Aorta (tissue), 5 donors: ENCODE measurements at regions not wholly inside any gene's neighbourhood (a gene's known extent, or its start where the extent isn't known, plus 50 kb on each side); places are given as distances from the start of the nearest gene placed in this dataset.

Experiments used
- ATAC-seq: fragments of 200-7000 bp; cut with Tn5 transposase; one replicate; pipeline ENCODE4 v1.9.1; 2022; ENCODE audit warnings: moderate library complexity; ENCODE audit not compliant: low FRiP score
- DNase-seq, 2 donors: peaks; one replicate each; pipeline ENCODE4 v3.0.0-alpha.2; 2020
- H3K27ac ChIP-seq, 2 donors: one replicate each; pipeline ENCODE4 v1.5.1; 2013; ENCODE audit warnings: low read length in 2 of 2, mild to moderate bottlenecking in 2 of 2, moderate library complexity in 2 of 2, control low read depth in 1 of 2, inconsistent platforms in 1 of 2, low read depth in 1 of 2
- H3K27me3 ChIP-seq, 2 donors: one replicate each; pipeline ENCODE4 v1.6.1; 2013; ENCODE audit warnings: control low read depth in 1 of 2, low read length in 1 of 2, mild to moderate bottlenecking in 1 of 2, moderate library complexity in 1 of 2; ENCODE audit not compliant: insufficient read depth in 2 of 2, control insufficient read depth in 1 of 2
- H3K36me3 ChIP-seq, 2 donors: one replicate each; pipeline ENCODE4 v1.6.1; 2013; ENCODE audit warnings: control low read depth in 1 of 2, low read length in 1 of 2, mild to moderate bottlenecking in 1 of 2; ENCODE audit not compliant: insufficient read depth in 2 of 2, control insufficient read depth in 1 of 2
- H3K4me1 ChIP-seq, 2 donors: one replicate each; pipeline ENCODE4 v1.6.1; 2013; ENCODE audit warnings: low read length in 2 of 2, control low read depth in 1 of 2, mild to moderate bottlenecking in 1 of 2, moderate library complexity in 1 of 2; ENCODE audit not compliant: insufficient read depth in 2 of 2, control insufficient read depth in 1 of 2
- H3K4me3 ChIP-seq, 2 donors: one replicate each; pipeline ENCODE4 v1.5.1; 2013; ENCODE audit warnings: low read length in 2 of 2, control low read depth in 1 of 2, mild to moderate bottlenecking in 1 of 2
- H3K9me3 ChIP-seq: one replicate; pipeline ENCODE4 v1.6.1; 2013; ENCODE audit warnings: mild to moderate bottlenecking, low read length; ENCODE audit not compliant: control insufficient read depth
- WGBS, 2 donors: extraction: QIAGEN DNeasy Blood & Tissue Kit; methylation state at CpG; one replicate each; pipeline ENCODE4 v1.1.7; 2013; 5-methylcytosine and 5-hydroxymethylcytosine counted together
- intact Hi-C, 2 donors: fragments of 100-400 bp; cut with DNase I; formaldehyde crosslinking; loops; one replicate each; pipeline versions ENCODE4 v1.14.2 to v1.15.0; 2022
- donor health status: healthy with polysubstance abuse.
- donor health status: Bipolar disorder and iron deficiency.
- donor health status: DM: no; HTN: no; CAD: no.
- donor health status: DM: no; HTN: no; CAD: no.
- donor health status: DM: yes; HTN: yes; CAD: no.

DNA sequence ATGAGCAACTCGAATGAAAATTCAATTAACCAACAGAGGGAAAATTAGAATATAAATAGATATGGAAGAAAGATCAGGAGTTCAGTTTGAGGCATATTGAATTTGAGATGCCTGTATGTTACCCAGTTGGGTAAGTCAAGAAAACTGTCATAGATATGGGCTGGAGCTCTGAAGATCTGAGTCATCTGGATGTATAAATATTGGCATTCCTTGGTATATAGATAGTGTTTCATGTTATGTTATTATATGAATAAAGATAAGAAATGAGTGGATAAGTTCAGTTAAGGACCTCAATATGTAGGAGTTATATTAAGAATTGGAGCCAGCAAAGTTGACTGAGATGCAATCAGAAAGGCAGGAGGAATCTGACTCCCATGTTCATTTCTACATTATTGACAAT, 543.6 kb upstream of the SMIM31 start:
- Histone ChIP-seq H3K4me3 (no peak overlapping the region), H3K27ac (no peak overlapping the region), H3K9me3 (no peaks in the 10 kb centered on the region), H3K27me3 (no peaks in the 10 kb centered on the region), H3K4me1 (no peaks in the 10 kb centered on the region), H3K36me3 (no peaks in the 10 kb centered on the region)
- DNase-seq, result no peak
- WGBS, 2 donors, result 39 to 55% methylated on average over 1 of the region's 1 CpG
- intact Hi-C loops, result no loop called here
- no peak for ATAC-seq

GRCh38 chr4:164212134-164212533, 541.8 kb upstream of the SMIM31 start:
- 93 to 95% methylated on average over 1 of the region's 1 CpG for WGBS, 2 donors

DNA sequence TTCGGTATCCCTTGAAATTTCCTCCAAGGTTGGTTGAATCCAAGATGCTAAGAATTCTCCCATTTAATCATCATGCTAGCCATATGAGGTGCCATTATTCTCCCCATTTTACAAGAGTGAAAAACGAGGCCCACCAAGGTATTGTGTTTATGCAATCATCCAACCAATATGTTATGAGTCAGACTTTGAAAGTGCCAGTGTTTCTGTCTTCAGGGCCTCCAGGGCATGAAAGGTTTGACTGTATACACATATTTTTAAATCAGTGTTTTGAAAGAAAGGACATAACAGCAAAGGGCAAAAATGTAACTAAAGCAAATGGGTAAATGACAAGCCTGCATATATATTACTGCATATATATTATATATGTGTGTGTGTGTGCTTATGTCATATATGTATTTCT, 541.2 kb upstream of the SMIM31 start:
- Histone ChIP-seq H3K36me3 (no peaks in the 10 kb centered on the region), H3K4me1 (no peaks in the 10 kb centered on the region), H3K27ac (no peak overlapping the region), H3K27me3 (no peaks in the 10 kb centered on the region), H3K4me3 (no peak overlapping the region), H3K9me3 (no peaks in the 10 kb centered on the region)
- ATAC-seq, result no peak
- intact Hi-C loops, result no loop called here
- WGBS, 2 donors, result 66 to 74% methylated on average over 2 of the region's 2 CpGs
- no peak for DNase-seq

More at GRCh38 chr4:164212134-164212533, 541.8 kb upstream of the SMIM31 start:
- Histone ChIP-seq H3K27ac (no peak overlapping the region), H3K36me3 (no peaks in the 10 kb centered on the region), H3K4me1 (no peaks in the 10 kb centered on the region), H3K4me3 (no peak overlapping the region), H3K27me3 (no peaks in the 10 kb centered on the region), H3K9me3 (no peaks in the 10 kb centered on the region)
- ATAC-seq (no peak), DNase-seq (no peak)
- intact Hi-C loops, result no loop called here

DNA sequence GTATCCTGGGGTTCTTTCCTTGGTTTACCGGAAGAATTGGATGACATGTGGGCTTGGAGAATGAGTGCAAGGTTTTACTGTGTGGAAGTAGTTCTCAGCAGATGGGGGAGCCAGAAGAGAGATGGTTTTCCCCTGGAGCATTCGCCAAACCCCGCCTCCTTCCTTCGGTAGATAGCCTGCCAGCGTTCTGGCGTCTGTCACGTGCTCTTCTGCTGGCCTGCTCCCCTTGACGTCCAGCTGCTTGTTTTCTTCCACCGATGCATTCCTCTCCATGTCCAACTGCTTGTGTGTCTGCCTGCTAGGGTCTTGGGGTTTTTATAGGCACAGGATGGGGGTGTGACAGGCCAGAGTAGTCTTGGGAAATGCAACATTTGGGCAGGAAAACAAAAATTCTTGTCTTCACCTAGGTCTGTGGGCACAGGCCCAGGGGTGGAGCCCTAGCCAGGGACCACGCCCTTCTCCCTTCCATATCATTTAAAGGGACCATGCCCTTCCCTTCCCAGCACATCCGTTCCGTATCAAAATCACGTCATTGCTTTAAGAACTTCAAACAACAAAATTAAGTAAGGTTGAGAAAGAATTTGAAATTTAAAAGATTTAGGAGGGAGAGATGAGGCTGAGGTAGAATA, 538.7 kb upstream of the SMIM31 start:
- H3K27ac ChIP-seq, result no peak overlapping the region
- no peaks in the 10 kb centered on the region for H3K4me1 ChIP-seq
- no peaks in the 10 kb centered on the region for H3K27me3 ChIP-seq
- no peak overlapping the region for H3K4me3 ChIP-seq
- no peaks in the 10 kb centered on the region for H3K9me3 ChIP-seq
- intact Hi-C loops, result no loop called here
- H3K36me3 ChIP-seq, result no peaks in the 10 kb centered on the region
- ATAC-seq (no peak), DNase-seq (no peak)
- 76 to 83% methylated on average over 13 of the region's 13 CpGs for WGBS, 2 donors

DNA sequence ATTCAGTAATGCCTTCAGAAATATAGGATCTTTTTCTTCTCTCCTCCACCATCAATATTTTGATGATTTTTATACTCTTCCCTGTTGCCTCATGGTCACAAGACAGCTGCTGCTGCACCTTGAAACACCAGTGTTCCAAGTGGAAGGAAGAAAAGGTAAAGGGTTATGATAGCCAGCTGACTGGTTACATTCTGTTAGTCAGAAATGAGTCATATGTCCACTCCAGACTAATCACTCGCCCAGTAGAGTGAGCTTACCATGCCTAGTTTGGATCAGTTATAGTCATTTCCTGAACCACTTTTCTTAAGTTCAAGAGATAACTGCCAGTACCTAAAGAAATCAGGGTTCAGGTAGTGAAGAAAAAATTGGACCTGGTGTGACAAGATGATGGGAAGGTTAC, 532.3 kb upstream of the SMIM31 start:
- Histone ChIP-seq H3K36me3 (no peaks in the 10 kb centered on the region), H3K4me3 (no peak overlapping the region), H3K9me3 (no peaks in the 10 kb centered on the region), H3K27ac (no peak overlapping the region), H3K27me3 (no peaks in the 10 kb centered on the region), H3K4me1 (no peaks in the 10 kb centered on the region)
- no peak for ATAC-seq
- 76% methylated on average over 1 of the region's 1 CpG for WGBS, 2 donors
- intact Hi-C loops, result no loop called here
- no peak for DNase-seq

DNA sequence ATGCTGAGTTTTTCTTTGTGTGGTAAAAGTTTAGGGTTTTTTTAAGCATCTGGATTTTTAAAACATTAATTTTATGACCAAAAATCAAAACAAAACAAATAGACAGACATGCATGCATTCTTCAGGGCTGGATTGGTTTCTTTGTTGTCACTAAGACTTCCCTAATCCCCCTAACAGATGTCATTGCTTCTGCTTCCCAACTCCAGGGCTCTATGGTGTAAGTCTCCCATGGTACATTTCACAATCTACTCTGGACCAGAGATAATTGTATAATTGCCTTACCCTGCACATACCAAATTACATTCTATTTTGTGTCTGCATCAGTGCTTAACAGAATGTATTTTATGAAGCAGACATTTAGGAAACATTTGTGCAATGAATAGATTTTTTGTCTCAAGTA, 529.1 kb upstream of the SMIM31 start:
- H3K27ac ChIP-seq, result no peak overlapping the region
- H3K4me3 ChIP-seq, result no peak overlapping the region
- peaks cover 1% of the 10 kb centered on the region for H3K9me3 ChIP-seq
- no peak for DNase-seq
- no peaks in the 10 kb centered on the region for H3K4me1 ChIP-seq
- no peaks in the 10 kb centered on the region for H3K36me3 ChIP-seq
- ATAC-seq, result no peak
- H3K27me3 ChIP-seq, result no peaks in the 10 kb centered on the region
- intact Hi-C loops, result no loop called here

DNA sequence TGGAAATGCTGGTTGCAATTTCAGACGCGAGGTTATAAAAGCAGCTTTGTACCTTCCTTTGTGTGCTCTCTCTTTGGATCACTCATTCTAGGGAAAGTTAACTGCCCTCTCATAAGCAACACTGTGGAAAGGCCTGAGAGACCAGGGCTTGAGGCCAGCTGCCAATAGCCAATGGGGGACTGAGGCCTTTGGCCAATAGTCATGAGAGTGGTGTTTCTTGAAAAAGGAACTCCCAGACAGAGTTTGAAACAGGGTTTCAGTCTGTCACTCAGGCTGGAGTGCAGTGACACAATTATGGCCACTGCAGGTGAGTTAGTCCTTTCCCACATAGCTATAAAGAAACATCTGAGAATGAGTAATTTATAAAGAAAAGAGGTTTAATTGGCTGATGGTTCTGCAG, 524.7 kb upstream of the SMIM31 start:
- DNase-seq (no peak), ATAC-seq (no peak)
- Histone ChIP-seq H3K4me3 (no peak overlapping the region), H3K27me3 (no peaks in the 10 kb centered on the region), H3K9me3 (peaks cover 1% of the 10 kb centered on the region), H3K36me3 (no peaks in the 10 kb centered on the region), H3K27ac (no peak overlapping the region), H3K4me1 (no peaks in the 10 kb centered on the region)
- 93 to 98% methylated on average over 2 of the region's 2 CpGs for WGBS, 2 donors
- intact Hi-C loops, result no loop called here

- DNase-seq (no peak), ATAC-seq (no peak)
- Histone ChIP-seq H3K27me3 (no peaks in the 10 kb centered on the region), H3K9me3 (no peaks in the 10 kb centered on the region), H3K4me3 (no peak overlapping the region), H3K27ac (no peak overlapping the region), H3K36me3 (no peaks in the 10 kb centered on the region), H3K4me1 (no peaks in the 10 kb centered on the region)
- intact Hi-C loops, result no loop called here
These were observed 514.5 kb upstream of the SMIM31 start for GRCh38 chr4:164239433-164239832.

DNA sequence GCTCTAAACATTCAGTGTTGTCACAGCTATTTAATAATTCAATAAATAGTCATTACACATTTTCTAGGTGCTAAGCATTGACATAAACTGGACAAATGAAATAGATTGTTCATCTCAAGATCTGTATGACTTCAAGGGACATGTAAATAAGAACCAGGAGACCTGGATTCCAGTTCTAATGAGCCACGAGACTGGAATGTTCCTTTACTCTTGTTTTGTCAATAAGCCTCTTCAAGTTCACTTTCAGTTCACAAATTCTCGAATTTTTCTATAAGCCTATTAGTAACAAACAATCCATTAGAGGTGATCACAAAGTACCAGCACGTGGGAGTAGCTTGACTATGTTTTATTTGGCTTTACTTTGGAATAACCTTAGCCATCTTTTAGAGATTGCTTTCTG, 514.0 kb upstream of the SMIM31 start:
- no peaks in the 10 kb centered on the region for H3K9me3 ChIP-seq
- no peak overlapping the region for H3K4me3 ChIP-seq
- ATAC-seq, result no peak
- intact Hi-C loops, result no loop called here
- WGBS, 2 donors, result 39 to 46% methylated on average over 3 of the region's 3 CpGs
- H3K27ac ChIP-seq, result no peak overlapping the region
- DNase-seq, result no peak
- no peaks in the 10 kb centered on the region for H3K27me3 ChIP-seq
- H3K36me3 ChIP-seq, result no peaks in the 10 kb centered on the region
- no peaks in the 10 kb centered on the region for H3K4me1 ChIP-seq
